ENCODE measurements at regions not wholly inside any gene's neighbourhood (a gene's known extent, or its start where the extent isn't known, plus 50 kb on each side); places are given as distances from the start of the nearest gene placed in this dataset.

DNA sequence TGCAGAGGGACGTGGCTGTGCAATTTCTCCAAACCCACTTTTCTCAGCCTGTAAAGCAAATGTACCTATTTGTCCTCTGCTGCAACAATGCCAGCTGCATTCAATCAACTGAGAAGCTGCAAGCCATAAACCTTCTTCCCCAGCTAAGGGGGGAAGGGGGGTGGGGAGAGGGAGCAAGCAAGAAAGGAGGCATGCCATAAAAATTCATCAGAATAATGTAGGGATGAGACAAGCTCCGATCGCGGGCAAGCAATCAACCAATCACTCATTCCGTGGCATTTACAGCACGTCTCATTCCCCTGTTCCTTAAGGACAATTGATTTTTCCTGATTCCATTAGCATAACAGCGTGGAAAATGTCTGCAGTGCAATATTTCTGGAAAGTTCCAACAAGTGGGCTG, 144.8 kb downstream of the DMRTA2 start:
- TF ChIP-seq RAD21 (IDR thresholded peaks at IDR 0.05; ENCODE audit: low read depth), result no peak

DNA sequence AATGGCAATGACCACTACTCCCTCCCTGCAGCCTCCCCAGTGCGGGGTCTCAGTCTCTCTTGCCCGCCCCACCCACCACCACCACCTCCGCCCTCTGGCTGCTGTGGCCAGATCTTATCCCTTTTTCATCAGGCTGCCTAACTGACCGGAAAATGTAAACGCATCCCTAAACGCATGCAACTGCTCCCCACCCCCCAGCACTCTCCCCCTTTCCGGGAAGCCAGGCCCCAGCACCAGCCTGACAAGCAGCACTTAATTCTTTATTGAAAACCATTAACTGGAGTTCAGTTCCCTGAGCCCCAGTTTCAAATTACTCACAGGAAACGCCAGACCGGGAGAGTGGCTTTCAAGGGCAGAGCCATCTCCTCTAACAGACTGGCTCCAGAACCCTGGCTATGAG, 147.7 kb downstream of the DMRTA2 start:
- TF ChIP-seq FOXM1 (IDR thresholded peaks at IDR 0.05; ENCODE audit: borderline replicate concordance, low read depth) (no peak), ZBTB7A (IDR thresholded peaks at IDR 0.05; ENCODE audit: low read depth) (no peak), RAD21 (IDR thresholded peaks at IDR 0.05; ENCODE audit: low read depth) (no peak), TAF1 (IDR thresholded peaks at IDR 0.05; ENCODE audit: low read depth) (no peak), CEBPB (IDR thresholded peaks at IDR 0.05) (no peak), CREB1 (IDR thresholded peaks at IDR 0.05; ENCODE audit: low read depth) (no peak), NFIC (IDR thresholded peaks at IDR 0.05) (no peak), MAX (IDR thresholded peaks at IDR 0.05) (no peak), USF1 (IDR thresholded peaks at IDR 0.05) (no peak)

DNA sequence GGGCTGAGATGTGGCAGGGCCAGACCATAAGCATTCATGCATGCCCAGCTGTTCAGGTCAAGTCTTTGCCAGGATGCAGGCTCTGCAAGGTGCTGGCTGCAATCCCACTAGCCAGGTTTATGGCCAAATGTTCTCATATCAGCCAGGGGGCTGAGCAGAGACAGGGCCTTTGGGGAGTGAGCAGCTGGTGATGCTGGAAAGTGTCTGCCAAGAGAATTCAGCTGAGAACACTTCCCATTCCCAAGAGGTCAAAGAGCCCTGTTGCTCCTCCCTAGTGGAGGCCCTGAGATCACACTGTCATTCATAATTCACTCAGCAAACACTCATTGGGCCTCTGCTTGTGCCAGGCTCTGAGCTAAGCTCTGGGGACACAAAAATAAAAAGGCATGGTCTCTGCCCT, 150.3 kb downstream of the DMRTA2 start:
- TF ChIP-seq FOXM1 (IDR thresholded peaks at IDR 0.05; ENCODE audit: borderline replicate concordance, low read depth) (no peak), TCF12 (IDR thresholded peaks at IDR 0.05; ENCODE audit: low read depth) (no peak), TAF1 (IDR thresholded peaks at IDR 0.05; ENCODE audit: low read depth) (no peak), RAD21 (IDR thresholded peaks at IDR 0.05; ENCODE audit: low read depth) (no peak), MAX (IDR thresholded peaks at IDR 0.05) (no peak), YY1 (IDR thresholded peaks at IDR 0.05; ENCODE audit: low read depth) (no peak), NFIC (IDR thresholded peaks at IDR 0.05) (no peak)
- TF ChIP-seq, protein P1, sequence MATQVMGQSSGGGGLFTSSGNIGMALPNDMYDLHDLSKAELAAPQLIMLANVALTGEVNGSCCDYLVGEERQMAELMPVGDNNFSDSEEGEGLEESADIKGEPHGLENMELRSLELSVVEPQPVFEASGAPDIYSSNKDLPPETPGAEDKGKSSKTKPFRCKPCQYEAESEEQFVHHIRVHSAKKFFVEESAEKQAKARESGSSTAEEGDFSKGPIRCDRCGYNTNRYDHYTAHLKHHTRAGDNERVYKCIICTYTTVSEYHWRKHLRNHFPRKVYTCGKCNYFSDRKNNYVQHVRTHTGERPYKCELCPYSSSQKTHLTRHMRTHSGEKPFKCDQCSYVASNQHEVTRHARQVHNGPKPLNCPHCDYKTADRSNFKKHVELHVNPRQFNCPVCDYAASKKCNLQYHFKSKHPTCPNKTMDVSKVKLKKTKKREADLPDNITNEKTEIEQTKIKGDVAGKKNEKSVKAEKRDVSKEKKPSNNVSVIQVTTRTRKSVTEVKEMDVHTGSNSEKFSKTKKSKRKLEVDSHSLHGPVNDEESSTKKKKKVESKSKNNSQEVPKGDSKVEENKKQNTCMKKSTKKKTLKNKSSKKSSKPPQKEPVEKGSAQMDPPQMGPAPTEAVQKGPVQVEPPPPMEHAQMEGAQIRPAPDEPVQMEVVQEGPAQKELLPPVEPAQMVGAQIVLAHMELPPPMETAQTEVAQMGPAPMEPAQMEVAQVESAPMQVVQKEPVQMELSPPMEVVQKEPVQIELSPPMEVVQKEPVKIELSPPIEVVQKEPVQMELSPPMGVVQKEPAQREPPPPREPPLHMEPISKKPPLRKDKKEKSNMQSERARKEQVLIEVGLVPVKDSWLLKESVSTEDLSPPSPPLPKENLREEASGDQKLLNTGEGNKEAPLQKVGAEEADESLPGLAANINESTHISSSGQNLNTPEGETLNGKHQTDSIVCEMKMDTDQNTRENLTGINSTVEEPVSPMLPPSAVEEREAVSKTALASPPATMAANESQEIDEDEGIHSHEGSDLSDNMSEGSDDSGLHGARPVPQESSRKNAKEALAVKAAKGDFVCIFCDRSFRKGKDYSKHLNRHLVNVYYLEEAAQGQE (IDR thresholded peaks at IDR 0.05; ENCODE audit: low read depth), result no peak

GRCh38 chr1:50271968-50272578, 151.2 kb downstream of the DMRTA2 start:
- TF ChIP-seq FOXM1 (IDR thresholded peaks at IDR 0.05; ENCODE audit: borderline replicate concordance, low read depth) (no peak), USF1 (IDR thresholded peaks at IDR 0.05) (no peak), RAD21 (IDR thresholded peaks at IDR 0.05; ENCODE audit: low read depth) (peak; percentile 58), EP300 (IDR thresholded peaks at IDR 0.05; ENCODE audit: borderline replicate concordance) (no peak)

DNA sequence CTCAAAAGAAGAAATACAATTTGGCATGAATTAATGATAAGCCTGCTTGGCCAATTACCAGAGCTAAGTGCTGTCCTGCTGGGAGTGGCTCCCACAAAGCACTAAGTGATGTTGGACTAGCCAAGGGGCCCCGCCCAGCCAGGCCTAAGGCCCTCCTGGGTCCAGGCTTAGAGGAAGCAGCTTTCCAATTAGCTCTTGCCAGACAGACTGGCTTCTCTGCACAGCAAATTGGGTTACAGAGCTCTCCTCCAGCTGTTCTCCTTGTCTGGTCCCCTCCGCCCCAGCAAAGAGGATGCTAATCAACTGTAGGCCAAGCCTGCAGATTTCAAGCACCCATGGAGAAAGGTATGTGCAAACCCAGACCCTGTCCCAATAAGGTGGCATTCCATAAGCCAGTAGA, 151.9 kb downstream of the DMRTA2 start:
- TF ChIP-seq MAX (IDR thresholded peaks at IDR 0.05), result no peak
- no peak for TF ChIP-seq CREB1 (IDR thresholded peaks at IDR 0.05; ENCODE audit: low read depth)
- no peak for TF ChIP-seq EP300 (IDR thresholded peaks at IDR 0.05; ENCODE audit: borderline replicate concordance)
- TF ChIP-seq YY1 (IDR thresholded peaks at IDR 0.05; ENCODE audit: low read depth), result no peak
- no peak for TF ChIP-seq ZBTB7A (IDR thresholded peaks at IDR 0.05; ENCODE audit: low read depth)
- TF ChIP-seq TEAD4 (IDR thresholded peaks at IDR 0.05), result no peak
- TF ChIP-seq RAD21 (IDR thresholded peaks at IDR 0.05; ENCODE audit: low read depth), result no peak
- TF ChIP-seq TAF1 (IDR thresholded peaks at IDR 0.05; ENCODE audit: low read depth), result no peak
- no peak for TF ChIP-seq TCF12 (IDR thresholded peaks at IDR 0.05; ENCODE audit: low read depth)
- no peak for TF ChIP-seq EGR1 (IDR thresholded peaks at IDR 0.05)
- no peak for TF ChIP-seq FOXM1 (IDR thresholded peaks at IDR 0.05; ENCODE audit: borderline replicate concordance, low read depth)
- TF ChIP-seq CEBPB (IDR thresholded peaks at IDR 0.05), result no peak
- TF ChIP-seq NFIC (IDR thresholded peaks at IDR 0.05), result no peak
- TF ChIP-seq, protein P1 (IDR thresholded peaks at IDR 0.05; ENCODE audit: low read depth), result no peak

GRCh38 chr1:50270926-50271325, 152.3 kb downstream of the DMRTA2 start:
- TF ChIP-seq USF1 (IDR thresholded peaks at IDR 0.05) (no peak), RAD21 (IDR thresholded peaks at IDR 0.05; ENCODE audit: low read depth) (no peak), TCF12 (IDR thresholded peaks at IDR 0.05; ENCODE audit: low read depth) (no peak), TEAD4 (IDR thresholded peaks at IDR 0.05) (no peak), NFIC (IDR thresholded peaks at IDR 0.05) (no peak), CREB1 (IDR thresholded peaks at IDR 0.05; ENCODE audit: low read depth) (no peak), EGR1 (IDR thresholded peaks at IDR 0.05) (no peak), FOXM1 (IDR thresholded peaks at IDR 0.05; ENCODE audit: borderline replicate concordance, low read depth) (no peak), CEBPB (IDR thresholded peaks at IDR 0.05) (no peak), YY1 (IDR thresholded peaks at IDR 0.05; ENCODE audit: low read depth) (no peak), MAX (IDR thresholded peaks at IDR 0.05) (no peak), TAF1 (IDR thresholded peaks at IDR 0.05; ENCODE audit: low read depth) (no peak), ZBTB7A (IDR thresholded peaks at IDR 0.05; ENCODE audit: low read depth) (no peak), EP300 (IDR thresholded peaks at IDR 0.05; ENCODE audit: borderline replicate concordance) (no peak)
- TF ChIP-seq, protein P1 (IDR thresholded peaks at IDR 0.05; ENCODE audit: low read depth), result no peak
